GM18858 (cell line): ENCODE measurements at regions not wholly inside any gene's neighbourhood (a gene's known extent, or its start where the extent isn't known, plus 50 kb on each side); places are given as distances from the start of the nearest gene placed in this dataset.
A peak's percentile ranks its signal among the peaks of the same experiment; 100 is the strongest.
"Not testable (repeated sequence)": the region's sequence is repeated elsewhere in the genome, so short reads cannot be mapped to it uniquely, and the experiment has no call there.

ENCODE experiments used
- ATAC-seq: cut with Tn5 transposase; IDR thresholded peaks from one replicate; pipeline ENCODE4 v1.9.1; 2021; ENCODE audit not compliant: unreplicated experiment

DNA sequence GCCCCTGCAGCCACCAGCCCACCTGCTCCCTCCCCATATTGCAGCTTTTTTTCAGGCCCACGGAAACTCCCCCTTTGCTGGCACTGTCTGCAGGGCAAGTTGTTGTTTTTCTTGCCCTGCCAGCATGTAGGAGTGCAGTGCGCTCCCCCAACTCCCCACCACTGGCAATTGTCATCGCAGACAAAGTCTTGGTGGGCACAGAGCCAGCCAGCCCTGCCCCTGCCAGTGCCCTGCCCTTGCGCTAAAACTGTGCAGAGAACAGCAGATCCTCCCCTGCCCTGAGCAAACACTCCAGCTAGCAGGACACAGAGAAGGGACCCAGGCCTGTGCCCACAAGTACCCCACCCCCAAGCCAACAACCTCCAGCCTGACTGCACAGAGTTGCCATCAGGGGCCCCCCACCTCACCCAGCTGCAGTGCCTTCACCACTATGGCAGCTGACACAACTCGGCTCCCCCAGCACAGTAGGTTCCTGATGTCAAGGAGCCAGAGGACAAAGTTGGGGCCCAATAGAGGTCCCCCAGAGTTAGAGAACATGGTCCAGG, 158.1 kb upstream of the ARHGAP42 start:
- ATAC-seq = no peak

GRCh38 chr11:100531290-100531689, 155.8 kb upstream of the ARHGAP42 start:
- ATAC-seq = not testable (repeated sequence)

DNA sequence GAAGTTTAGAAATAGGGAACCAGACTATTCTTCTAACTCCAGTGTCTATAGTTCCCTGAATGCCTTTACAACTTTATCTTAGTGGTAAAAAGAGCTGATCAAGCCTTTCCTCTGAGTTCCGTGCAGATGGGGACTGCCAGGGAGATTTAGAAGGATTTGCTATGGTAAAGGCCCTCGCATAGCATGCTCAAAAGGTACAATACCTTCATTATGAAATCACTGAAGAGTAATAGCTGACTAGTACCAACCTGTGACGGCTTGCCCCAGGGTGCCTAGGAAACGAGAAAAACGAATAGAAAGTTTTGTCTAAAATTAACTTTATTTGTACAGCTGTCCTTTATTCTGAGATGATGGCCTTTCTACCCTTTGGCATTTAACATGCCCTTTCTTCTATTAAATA, 150.1 kb upstream of the ARHGAP42 start:
- no peak for ATAC-seq

DNA sequence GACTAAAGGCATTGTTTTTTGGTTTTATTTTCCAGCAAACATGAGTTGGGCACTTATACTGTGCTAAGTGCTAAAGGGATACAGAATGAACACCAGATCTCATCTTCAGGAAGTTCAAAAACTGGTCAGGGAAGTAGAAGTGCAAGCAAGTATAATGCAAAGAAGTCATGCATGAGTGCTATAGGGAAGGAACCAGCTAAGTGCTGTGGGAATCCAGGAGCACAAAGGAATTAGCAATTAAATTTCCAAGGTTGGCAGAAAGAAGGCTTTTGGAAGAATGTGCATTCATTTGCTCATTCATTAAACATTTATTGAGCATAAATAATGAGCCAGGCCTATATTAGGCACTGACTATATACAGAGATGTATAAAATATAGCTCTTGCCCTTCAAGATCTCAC, 143.7 kb upstream of the ARHGAP42 start:
- ATAC-seq = no peak

- ATAC-seq = no peak
Observed at GRCh38 chr11:100545556-100545955, 141.5 kb upstream of the ARHGAP42 start.

DNA sequence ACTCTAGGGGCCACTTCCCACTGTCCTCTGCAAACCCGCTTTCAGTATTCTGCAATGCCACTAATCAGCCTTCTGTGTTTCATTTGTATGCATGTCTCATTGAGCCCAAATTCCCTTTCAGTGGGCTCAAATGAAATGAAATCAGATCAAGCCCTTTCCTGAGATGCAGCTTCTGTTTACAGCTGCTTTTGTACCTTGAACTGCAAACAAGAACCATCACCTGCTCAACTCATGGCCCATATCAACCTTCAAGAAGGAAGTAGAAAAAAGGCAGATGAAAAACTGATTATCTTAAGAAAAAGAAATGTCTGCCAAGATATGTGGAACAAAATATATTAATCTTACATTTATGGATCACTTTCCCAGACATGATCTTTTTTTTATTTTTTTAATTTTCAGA, 141.1 kb upstream of the ARHGAP42 start:
- no peak for ATAC-seq

DNA sequence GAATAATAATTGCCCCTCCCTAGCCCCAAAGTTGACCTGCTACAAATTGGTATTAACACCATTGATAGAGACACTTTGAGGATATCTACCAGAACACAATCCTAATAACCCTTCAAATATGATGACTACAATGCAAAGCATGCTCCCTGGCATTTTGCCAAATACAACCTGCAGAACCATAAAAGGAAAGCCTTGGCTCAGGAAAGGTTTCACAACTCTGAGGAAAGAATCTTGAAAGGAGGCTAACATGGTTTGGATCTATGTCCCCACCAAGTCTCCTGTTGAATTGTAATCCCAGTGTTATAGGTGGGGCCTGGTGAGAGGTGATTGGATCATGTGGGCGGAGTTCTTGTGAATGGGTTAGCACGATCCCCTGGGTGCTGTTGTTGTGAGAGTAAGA, 140.4 kb upstream of the ARHGAP42 start:
- ATAC-seq = no peak

- ATAC-seq = no peak
Observed at GRCh38 chr11:100550298-100550697, 136.8 kb upstream of the ARHGAP42 start.

GRCh38 chr11:100550912-100551632, 136.0 kb upstream of the ARHGAP42 start:
- no peak for ATAC-seq

DNA sequence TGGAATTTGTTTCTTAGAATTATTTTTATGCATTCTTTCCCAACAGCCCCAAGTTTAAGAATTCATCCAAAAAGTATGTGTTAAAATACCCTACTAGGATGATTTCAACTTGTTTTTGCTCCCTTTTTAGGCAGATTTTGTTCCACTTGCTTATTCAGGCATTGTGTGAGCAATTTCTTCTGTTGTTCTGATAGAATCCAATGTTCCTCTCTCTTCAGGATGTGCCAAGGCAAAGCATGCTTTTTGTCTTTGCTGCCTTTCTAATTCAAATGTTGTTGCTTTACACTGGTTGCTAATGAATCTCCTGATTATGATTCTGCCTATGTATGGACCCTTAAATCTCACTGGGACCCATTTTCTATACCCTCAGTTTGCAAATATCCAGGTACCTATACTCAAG, 131.2 kb upstream of the ARHGAP42 start:
- no peak for ATAC-seq

GRCh38 chr11:100556781-100557180, 130.3 kb upstream of the ARHGAP42 start:
- no peak for ATAC-seq

GRCh38 chr11:100557830-100558611, 129.1 kb upstream of the ARHGAP42 start:
- no peak for ATAC-seq

DNA sequence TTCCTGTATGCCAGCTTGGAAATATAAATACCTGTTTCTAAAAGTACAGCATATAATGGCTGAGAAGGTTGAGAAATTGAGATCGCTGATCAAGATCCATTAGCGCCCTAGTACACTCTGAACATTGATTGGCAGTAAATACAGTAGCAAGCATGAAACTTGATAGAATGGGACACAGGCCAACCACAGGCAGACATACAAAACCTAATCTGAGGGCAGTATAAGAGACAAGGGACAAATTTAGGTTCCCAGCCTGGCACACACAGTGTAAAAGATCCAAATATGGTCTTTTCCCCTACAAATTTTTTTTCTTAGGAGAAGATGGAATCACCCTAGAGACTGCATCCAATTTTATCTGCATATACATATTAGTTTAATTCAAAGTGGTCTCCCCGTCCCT, 126.5 kb upstream of the ARHGAP42 start:
- ATAC-seq = no peak

- ATAC-seq = no peak
Observed at GRCh38 chr11:100561323-100561722, 125.8 kb upstream of the ARHGAP42 start.

DNA sequence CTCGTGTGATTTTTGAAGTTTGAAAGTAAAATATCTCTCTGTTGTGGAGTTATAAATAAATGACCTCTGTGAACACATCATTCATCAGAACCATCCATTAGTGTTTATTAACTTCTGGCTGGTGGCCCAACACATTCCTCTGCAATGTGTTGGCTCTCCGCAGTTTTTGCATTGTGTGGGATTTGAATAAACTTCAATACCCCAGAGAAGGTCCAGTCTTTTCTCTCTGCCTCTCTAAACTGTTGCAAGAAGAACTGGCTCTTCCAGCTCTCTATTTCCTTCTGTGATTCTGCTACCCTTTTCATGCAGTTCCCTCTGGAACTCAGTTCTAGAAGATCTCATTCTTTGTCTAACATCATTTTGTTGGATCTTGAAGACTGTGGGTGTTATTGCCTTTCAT, 125.0 kb upstream of the ARHGAP42 start:
- no peak for ATAC-seq

- no peak for ATAC-seq
Observed at GRCh38 chr11:100563541-100564280, 123.4 kb upstream of the ARHGAP42 start.

- no peak for ATAC-seq
Observed at GRCh38 chr11:100573911-100574513, 113.1 kb upstream of the ARHGAP42 start.

GRCh38 chr11:100574894-100575769, 112.0 kb upstream of the ARHGAP42 start:
- no peak for ATAC-seq

GRCh38 chr11:100575860-100576717, 111.0 kb upstream of the ARHGAP42 start:
- peak; percentile 92 for ATAC-seq
